HL-60 (cell line): ENCODE measurements at regions not wholly inside any gene's neighbourhood (a gene's known extent, or its start where the extent isn't known, plus 50 kb on each side); places are given as distances from the start of the nearest gene placed in this dataset.

Experiments
- DNase-seq, 2 experiments: peaks; one replicate each; pipeline ENCODE4 v3.0.0-alpha.2; 2010 to 2020; ENCODE audit warnings: low read depth in 1 of 2, low spot score in 1 of 2
- H3K27ac ChIP-seq: fragments of 250-450 bp; sonication (Bioruptor Pico); replicated peaks from 2 replicates; pipeline ENCODE4 v1.5.1; 2020; ENCODE audit warnings: mild to moderate bottlenecking, moderate library complexity
- H3K27me3 ChIP-seq: fragments of 250-450 bp; sonication (Bioruptor Pico); 2 replicates; pipeline ENCODE4 v1.5.1; 2021; ENCODE audit warnings: mild to moderate bottlenecking, moderate library complexity; ENCODE audit not compliant: insufficient read depth, poor library complexity, severe bottlenecking
- H3K4me3 ChIP-seq: replicated peaks from 2 replicates; pipeline ENCODE4 v1.5.1; 2011; ENCODE audit warnings: mild to moderate bottlenecking, control low read depth, low read length; ENCODE audit not compliant: insufficient read depth
- GABPA ChIP-seq: IDR thresholded peaks from 2 replicates; pipeline ENCODE4 v1.6.1; 2012; ENCODE audit warnings: low read depth
- POLR2AphosphoS5 ChIP-seq: IDR thresholded peaks from 2 replicates; pipeline ENCODE4 v1.6.1; 2012; ENCODE audit warnings: low read depth
- SPI1 ChIP-seq: IDR thresholded peaks from 2 replicates; pipeline ENCODE4 v1.6.1; 2012; ENCODE audit warnings: low read depth, mild to moderate bottlenecking, borderline replicate concordance
- TF ChIP-seq, protein P1 (sequence below): IDR thresholded peaks from one replicate; pipeline ENCODE4 v1.5.1; 2011; ENCODE audit warnings: low read length, control low read depth, inconsistent platforms; ENCODE audit not compliant: insufficient read depth
- TF ChIP-seq, protein P2 (sequence below): IDR thresholded peaks from 2 replicates; pipeline ENCODE4 v1.6.1; 2012; ENCODE audit warnings: low read depth; ENCODE audit not compliant: insufficient replicate concordance

GRCh38 chr7:35998481-35998880 lies 154.6 kb upstream of the EEPD1 start:
- TF ChIP-seq POLR2AphosphoS5 = no peak
- TF ChIP-seq, protein P1, sequence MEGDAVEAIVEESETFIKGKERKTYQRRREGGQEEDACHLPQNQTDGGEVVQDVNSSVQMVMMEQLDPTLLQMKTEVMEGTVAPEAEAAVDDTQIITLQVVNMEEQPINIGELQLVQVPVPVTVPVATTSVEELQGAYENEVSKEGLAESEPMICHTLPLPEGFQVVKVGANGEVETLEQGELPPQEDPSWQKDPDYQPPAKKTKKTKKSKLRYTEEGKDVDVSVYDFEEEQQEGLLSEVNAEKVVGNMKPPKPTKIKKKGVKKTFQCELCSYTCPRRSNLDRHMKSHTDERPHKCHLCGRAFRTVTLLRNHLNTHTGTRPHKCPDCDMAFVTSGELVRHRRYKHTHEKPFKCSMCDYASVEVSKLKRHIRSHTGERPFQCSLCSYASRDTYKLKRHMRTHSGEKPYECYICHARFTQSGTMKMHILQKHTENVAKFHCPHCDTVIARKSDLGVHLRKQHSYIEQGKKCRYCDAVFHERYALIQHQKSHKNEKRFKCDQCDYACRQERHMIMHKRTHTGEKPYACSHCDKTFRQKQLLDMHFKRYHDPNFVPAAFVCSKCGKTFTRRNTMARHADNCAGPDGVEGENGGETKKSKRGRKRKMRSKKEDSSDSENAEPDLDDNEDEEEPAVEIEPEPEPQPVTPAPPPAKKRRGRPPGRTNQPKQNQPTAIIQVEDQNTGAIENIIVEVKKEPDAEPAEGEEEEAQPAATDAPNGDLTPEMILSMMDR = no peak
- TF ChIP-seq SPI1 = no peak
- no peak for TF ChIP-seq GABPA
- TF ChIP-seq, protein P2, sequence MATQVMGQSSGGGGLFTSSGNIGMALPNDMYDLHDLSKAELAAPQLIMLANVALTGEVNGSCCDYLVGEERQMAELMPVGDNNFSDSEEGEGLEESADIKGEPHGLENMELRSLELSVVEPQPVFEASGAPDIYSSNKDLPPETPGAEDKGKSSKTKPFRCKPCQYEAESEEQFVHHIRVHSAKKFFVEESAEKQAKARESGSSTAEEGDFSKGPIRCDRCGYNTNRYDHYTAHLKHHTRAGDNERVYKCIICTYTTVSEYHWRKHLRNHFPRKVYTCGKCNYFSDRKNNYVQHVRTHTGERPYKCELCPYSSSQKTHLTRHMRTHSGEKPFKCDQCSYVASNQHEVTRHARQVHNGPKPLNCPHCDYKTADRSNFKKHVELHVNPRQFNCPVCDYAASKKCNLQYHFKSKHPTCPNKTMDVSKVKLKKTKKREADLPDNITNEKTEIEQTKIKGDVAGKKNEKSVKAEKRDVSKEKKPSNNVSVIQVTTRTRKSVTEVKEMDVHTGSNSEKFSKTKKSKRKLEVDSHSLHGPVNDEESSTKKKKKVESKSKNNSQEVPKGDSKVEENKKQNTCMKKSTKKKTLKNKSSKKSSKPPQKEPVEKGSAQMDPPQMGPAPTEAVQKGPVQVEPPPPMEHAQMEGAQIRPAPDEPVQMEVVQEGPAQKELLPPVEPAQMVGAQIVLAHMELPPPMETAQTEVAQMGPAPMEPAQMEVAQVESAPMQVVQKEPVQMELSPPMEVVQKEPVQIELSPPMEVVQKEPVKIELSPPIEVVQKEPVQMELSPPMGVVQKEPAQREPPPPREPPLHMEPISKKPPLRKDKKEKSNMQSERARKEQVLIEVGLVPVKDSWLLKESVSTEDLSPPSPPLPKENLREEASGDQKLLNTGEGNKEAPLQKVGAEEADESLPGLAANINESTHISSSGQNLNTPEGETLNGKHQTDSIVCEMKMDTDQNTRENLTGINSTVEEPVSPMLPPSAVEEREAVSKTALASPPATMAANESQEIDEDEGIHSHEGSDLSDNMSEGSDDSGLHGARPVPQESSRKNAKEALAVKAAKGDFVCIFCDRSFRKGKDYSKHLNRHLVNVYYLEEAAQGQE = no peak
- Histone ChIP-seq H3K27me3 (no peaks in the 10 kb centered on the region), H3K4me3 (no peak overlapping the region), H3K27ac (no peak overlapping the region)
- no peak for DNase-seq

DNA sequence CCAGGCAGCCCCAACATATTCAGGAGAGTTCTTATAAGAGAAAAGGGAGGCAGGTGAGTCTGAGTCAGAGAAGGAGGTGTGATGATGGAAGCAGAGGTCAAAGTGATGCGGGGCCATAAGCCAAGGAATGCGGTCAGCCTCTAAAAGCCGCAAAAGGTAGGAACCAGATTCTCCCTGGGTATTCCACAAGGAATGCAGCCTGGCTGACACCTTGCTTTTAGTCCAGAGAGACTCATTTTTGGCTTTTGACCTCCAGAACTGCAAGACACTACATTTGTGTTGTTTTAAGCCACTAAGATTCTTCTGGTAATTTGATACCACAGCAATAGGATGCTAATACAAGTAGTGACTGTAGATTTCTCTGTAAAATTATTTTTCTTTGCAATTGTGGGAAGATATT lies 151.5 kb upstream of the EEPD1 start:
- Histone ChIP-seq H3K27ac (no peak overlapping the region), H3K4me3 (no peak overlapping the region), H3K27me3 (no peaks in the 10 kb centered on the region)
- DNase-seq = no peak
- TF ChIP-seq, protein P1 = no peak
- TF ChIP-seq POLR2AphosphoS5 = no peak

- no peaks in the 10 kb centered on the region for H3K27me3 ChIP-seq
- TF ChIP-seq SPI1 (no peak), POLR2AphosphoS5 (no peak), GABPA (no peak)
- TF ChIP-seq, protein P2 = no peak
- TF ChIP-seq, protein P1 = no peak
- no peak overlapping the region for H3K27ac ChIP-seq
- H3K4me3 ChIP-seq = no peak overlapping the region
- DNase-seq = no peak
Observed at GRCh38 chr7:36002900-36003299, 150.2 kb upstream of the EEPD1 start.

GRCh38 chr7:36003343-36003742 lies 149.7 kb upstream of the EEPD1 start:
- Histone ChIP-seq H3K27ac (no peak overlapping the region), H3K27me3 (no peaks in the 10 kb centered on the region), H3K4me3 (no peak overlapping the region)
- TF ChIP-seq, protein P2 = no peak
- TF ChIP-seq, protein P1 = no peak
- TF ChIP-seq POLR2AphosphoS5 = no peak
- TF ChIP-seq SPI1 = no peak
- TF ChIP-seq GABPA = no peak
- no peak for DNase-seq
